ENCODE measurements at regions not wholly inside any gene's neighbourhood (a gene's known extent, or its start where the extent isn't known, plus 50 kb on each side); places are given as distances from the start of the nearest gene placed in this dataset.

DNA sequence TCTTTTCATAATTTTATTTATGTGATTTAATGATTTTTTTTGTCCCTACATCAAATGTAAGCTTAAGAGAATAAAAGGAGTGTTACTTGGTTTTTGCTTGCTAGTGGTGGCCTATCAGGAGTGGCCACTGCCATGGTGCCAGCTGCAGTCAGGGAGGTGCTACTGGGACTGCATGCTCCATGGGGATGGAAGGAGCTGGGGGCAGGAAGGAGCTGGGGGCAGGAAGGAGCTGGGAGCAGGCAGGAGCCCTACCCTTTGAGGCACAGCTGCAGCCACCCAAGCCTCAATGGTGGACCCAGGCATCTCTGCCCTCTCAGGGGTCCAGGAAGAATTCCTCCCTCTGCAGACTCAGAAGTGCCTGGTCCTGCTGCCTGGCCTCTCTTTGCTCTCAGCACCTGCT, 796.0 kb downstream of the SLC16A7 start:
- DNase-seq = no peak

DNA sequence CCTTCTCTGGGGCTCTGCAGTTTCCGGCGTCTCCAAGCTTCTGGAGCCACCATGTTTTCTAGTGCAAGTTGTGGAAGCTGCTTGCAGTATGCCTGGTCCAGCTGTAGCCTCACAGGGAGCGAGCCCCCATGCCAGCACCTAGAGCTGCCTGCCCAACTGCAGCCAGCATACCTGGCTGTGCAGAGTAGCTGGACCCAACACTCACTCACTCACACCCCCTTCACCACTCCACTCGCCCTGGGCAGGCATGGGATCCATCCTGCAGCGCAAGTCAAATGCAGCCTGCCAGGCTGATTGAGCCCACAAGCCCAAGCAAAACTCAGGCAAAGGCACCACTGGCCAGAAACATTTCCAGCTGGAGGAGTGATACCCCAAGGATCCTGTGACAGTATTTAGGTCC, 797.3 kb downstream of the SLC16A7 start:
- DNase-seq = no peak

DNA sequence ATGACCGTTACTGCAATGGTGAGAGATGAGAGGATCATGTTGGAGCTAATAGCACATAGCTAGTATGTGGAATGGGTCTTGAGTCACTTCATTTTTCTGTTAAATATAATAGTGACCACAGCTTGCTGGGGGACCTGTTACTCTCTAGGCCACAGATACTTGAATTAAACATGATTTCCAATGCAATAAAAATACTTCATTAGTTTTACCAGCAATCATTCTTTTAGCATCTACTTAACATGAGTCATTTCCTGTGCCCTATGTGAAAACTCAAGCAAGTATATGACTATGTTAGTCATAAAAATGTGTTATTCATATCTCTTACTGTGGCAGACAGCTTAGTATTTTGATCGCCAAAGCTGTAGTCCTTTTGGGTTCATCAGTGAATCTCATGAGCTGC, 798.8 kb downstream of the SLC16A7 start:
- peak in 1 of 2 experiments; percentile 62 for DNase-seq

DNA sequence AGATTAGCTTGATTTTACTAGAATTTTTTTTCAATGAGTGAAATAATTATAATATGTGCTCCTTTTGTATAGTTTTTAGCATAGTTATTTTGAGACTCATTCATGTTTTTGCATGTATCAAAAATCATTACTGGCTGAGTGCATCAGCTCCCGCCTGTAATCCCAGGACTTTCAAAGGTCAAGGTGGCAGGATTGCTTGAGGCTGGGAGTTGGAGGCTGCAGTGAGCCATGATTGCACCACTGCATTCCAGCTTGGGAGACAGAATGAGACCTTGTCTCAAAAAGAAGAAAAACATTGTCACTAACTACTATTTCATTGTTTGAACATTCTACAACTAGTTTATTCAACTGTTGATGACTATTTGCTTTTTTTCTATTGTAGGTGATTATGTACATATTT, 802.7 kb downstream of the SLC16A7 start:
- DNase-seq = no peak

DNA sequence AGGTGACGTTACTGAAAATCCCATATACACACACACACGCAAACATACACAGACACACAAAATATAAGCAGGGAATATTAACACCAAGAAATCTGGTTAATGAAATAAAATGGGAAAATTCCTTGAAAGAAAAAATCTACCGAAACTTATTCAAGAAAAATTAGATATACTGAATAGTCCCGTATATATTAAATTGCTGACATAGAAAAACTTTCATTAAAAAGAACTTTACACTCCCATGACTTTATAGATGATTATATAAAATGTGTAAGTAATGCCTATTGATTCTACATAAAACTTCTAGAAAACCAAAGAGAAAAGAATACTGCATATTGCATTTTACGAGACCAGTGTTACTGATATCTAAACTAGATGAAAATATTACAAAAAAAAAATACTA, 803.2 kb downstream of the SLC16A7 start:
- DNase-seq = no peak

DNA sequence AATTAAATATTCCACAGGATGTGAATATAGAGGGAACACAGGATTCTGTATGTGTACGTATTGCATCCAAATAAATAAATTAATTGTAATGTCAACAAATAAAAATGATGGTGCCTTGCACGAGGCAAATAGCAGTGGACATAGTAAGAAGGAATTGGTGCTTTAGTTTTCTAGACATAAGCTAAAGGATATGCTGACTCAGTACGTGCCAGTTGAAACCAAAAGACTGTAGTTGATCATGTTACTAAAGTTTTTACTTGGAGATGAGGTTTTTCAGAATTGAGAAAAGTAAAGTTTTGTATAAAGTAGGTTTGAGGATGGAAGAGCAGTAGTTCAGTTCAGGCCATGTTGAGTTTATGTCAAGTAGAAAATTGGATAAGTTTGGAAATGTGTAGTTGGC, 807.2 kb downstream of the SLC16A7 start:
- no peak for DNase-seq

DNA sequence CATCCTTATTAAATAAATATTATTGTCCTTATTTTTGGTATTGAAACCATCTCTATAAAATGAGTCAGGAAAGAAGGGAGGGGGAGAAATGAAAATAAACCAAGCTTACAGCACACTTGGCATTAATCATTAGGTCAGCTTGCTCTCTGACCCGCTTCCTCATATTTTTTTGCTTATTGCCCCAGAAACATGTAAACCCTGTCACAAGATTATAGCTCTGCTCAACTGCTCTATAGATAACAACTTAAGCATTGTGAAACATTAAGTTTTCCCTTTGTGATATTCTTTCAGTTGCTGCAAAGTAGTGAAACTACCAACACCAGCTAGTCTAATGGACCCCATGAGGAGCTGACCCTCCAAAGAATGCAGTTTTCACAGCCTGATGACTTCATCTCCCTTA, 819.5 kb downstream of the SLC16A7 start:
- DNase-seq = no peak

DNA sequence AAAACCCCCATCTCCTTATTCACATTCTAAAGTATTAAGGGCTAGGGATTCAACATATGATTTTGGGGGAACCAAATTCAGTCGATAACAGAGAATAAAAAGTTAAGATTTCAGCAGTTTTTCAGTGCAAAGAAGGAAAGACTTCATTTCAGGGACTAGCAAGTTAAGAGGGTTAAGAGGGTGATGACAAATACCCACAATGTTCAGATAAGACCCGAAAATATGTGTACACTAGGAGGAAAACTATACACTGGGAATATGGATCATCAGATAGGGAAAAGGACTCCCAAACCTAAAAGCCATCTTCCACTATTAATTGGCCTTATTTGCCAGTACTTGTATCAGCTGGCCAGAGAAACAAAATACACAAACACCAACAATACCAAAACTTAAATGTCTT, 824.2 kb downstream of the SLC16A7 start:
- no peak for DNase-seq

DNA sequence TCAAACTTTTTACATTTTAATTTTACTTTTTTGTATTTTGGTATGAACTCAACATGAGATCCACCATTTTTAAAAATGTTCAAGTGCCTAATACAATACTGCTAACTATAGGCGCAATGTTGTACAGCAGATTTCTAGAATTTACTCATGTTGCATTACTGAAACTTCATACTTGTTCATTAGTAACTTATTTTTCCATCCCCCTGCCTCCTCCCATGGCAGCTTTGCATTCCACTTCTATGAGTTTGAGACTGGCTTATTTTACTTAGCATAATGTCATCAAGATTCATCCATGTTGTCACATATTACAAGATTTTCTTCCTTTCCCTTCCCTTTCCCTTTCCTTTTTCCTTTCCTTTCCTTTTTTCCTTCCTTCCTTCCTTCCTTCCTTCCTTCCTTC, 825.9 kb downstream of the SLC16A7 start:
- DNase-seq = no peak

DNA sequence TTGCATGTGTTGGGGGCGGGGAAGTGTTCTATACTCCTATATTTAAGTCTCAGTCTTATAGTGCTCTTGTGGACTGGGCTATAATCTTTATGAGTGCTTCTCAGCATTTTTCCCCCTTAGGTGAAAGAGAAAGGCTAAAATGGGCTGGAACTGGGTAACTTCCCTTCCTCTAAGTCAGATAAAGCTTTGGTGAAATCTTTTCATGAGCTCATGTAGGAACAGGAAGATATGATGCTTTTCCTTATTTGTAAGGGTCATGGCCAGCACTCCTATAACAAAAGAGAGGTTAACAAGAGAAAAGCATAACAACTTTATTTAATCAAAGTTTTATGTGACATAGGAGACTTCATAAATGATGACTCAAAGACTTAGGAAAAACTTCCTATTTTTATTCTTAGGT, 841.5 kb downstream of the SLC16A7 start:
- DNase-seq = no peak

DNA sequence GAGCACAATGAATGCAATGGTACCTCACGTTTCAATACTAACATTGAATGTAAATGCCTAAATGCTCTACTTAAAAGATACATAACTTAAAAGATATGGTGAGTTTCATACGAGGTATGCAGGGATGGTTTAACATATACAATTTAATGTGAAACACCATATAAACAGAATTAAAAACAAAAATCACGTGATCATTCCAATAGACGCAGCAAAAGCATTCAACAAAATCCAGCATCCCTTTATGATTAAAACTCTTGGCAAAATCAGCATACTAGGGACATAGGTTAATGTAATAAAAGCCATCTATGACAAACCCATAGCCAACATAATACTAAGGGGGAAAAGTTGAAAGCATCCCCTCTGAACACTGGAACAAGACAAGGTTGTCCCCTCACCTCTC, 845.7 kb downstream of the SLC16A7 start:
- no peak for DNase-seq

DNA sequence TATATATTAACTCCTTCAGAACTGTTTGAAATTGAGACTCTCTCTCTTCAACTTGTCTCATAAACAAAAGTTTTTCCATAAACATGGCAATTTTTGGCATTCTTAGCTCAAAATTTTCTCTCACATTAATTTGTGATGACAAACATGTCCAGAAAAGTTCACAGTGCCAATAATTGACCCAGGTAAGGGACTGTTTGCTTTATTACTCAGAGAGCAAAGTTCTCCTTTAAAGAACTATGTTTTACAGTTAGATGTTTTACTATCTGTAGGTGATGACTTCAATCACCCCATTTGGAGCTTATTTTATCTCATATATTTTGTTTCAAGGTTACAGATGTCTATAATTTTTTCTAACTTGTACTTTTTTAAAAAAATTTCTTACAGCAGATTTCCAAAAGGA, 855.6 kb downstream of the SLC16A7 start:
- no peak for DNase-seq

DNA sequence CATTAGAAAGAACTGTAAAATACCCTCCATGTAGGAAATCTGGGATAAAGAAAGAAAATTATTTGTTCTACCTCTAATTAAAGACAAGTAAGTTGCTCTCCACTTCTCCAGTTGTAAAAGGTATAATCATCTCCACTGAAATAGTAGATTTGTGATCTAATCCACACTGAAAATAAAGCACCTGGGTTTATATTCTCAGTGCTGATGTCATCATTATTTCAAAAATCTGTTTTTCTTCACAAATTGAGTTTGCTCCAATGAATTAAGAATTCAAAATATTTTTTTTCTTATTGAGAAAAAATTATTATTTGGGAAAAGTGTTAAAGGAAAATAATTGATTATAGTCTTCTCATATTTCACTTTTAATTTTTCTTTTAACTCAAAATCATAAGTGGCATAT, 869.2 kb downstream of the SLC16A7 start:
- no peak for DNase-seq

DNA sequence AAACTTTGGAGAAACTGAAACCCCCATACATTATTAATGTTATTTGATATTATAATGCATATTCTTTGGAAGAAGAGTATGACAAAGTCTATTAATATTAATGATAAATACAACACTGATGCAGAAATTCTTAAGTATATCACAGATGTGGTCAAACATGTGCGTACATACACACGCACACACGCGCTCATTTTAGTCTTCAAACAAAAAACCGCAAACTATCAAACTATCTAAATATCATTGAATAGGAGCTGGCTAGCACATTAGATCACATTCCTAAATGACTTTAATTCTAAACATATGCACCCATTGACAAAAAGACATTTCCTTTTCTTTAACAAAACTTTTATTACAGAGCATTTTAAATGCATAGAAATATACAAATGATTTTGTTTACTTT, 872.7 kb downstream of the SLC16A7 start:
- DNase-seq = no peak

DNA sequence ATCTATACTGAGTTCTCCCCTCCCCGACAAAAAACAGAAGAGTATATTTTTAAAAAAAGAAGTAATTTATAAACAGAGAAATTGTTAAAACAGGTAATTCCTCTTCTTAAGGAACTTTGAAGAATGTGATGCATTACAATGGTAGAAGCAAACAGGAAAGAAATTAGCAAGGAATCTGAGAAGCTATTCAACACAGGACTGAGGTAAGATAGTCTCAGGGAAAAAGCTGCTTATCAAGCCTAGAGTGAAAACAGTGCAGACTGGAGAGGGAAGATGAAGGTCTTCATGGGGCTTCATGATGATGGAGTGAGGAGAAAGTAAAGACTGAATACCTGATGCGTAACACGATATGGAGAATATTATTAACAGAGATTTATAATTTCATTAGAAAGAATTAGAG, 880.0 kb downstream of the SLC16A7 start:
- no peak for DNase-seq

DNA sequence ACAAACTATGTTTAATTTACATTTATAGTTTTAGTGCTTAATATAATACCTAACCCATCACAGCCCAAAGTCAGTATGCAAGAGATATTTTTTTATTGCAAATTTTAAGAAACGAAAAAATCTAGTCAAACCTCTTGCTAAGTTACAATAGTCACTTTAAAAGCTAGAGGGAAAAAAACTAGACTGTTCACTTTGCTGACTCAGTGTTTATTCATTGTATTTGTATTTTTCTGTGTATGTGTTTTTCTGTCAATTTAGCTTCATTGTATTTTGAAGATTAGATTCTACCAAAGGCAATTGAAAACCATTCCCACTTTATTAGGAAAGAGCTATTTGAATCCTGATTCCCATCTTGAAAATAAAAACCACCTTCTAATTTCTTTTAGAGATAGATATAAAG, 891.5 kb downstream of the SLC16A7 start:
- DNase-seq = no peak

DNA sequence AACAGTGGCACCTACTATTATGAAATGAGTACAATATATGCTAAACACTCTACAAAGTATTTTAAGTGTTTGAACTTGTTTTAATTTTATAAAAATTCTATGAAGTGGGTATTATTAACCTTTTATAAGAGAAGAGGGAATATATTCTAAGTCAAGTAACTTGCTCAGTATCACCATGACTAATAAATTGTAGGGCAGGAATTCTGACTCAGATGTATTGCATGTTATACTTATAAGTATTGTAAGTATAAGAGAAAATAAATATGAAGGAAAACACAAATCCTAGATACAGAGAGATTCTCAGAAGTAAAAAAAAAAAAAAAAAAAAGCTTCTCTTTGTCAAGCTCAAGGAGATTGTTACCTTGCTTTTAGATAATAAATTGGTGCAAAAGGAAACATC, 893.2 kb downstream of the SLC16A7 start:
- no peak for DNase-seq

DNA sequence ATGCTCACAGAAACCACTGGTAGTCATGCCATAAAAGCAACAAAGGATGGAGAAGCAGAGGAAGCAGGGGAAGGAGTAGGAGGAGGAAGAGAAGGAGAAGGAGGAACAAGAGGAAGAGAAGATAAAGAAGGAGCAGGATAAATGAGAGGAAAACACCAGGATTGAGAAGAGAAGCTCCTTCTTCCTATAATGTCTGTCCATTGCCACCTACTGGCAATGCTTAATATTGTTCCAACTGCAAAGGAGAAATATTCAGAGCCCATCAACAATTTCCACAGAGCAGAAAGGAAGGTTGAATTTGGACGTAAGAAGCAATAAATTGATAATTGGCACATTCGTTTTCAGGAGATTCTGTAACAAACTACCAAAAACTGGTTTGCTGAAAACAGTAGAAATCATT, 898.4 kb downstream of the SLC16A7 start:
- peak in 1 of 2 experiments; percentile 53 for DNase-seq

DNA sequence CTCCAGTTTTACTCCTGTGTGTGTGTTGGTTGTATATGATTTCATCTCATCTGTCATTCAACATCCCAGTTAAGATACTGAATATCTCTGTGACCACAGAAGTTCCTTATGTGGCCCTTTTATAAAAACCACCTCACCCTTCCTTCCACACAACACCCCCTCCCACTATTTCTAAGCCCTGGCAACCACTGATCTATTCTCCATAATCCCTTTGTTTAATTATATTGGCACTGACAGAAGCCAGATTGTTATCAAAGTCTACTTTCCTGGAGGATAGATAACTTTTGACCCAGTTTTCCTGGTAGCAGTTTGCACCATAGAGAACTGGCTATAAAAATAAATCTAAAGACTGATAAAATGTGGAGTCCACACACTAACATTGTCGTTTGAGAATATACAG, 902.8 kb downstream of the SLC16A7 start:
- DNase-seq = no peak

DNA sequence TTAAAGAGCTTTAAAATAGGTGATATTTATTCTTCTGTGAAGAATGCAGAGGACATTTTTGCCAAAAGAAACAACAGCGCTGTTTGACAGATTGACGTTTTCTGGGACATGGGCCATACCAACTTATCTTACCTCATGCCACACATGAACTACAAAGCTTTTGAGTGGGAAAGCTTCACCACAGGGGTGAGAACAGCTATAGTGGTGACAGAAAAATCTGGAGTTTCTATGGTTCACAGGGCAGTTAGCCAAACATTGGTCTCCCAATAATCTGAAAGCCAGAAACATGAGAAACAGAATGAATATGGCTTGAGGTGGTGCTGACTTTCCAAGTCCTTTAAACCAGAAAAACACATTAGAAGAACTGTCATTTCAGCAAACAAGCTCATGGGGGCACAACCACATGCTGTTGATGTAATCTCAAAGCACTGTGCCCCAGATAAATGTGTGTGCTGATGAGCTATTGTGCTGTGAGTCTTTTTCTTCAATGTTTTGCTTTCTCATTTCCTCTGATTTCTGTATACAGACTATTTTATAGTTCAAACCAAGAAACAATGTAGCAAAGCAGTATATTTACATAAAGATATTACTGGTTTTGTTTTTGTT, 905.4 kb downstream of the SLC16A7 start:
- DNase-seq = no peak

DNA sequence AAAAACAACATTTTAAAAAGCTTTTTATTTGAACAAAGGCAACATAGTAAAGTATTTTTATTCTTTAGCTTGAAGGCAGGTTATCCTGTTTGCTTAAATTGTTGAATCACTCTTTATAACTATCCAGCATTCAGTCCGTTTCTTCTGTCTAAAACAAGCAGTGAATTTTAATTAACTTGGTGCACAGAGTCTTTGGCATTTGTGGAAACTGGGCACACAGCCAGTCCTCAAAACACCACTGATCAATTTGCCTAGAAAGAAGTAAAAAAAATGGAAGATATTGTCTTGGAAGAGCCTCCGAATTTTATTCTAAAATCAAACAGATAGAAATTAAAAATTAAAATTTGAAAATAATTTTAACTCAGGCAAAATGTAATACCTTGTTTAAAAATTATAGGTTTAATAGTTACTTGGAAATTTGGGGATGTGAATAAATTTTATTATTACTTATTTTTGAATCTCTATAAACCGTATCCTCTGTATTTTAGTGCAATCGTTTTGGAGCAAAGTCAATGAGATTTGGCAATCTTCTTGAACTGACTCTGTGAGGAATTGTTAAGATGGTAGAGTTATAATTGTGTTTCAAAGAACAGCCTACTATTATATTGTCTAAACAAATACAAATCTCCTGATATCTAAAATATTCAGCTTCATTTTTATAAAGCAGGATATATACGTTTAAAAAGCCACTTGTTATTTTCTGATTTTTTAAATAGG, 927.0 kb downstream of the SLC16A7 start:
- DNase-seq = no peak

DNA sequence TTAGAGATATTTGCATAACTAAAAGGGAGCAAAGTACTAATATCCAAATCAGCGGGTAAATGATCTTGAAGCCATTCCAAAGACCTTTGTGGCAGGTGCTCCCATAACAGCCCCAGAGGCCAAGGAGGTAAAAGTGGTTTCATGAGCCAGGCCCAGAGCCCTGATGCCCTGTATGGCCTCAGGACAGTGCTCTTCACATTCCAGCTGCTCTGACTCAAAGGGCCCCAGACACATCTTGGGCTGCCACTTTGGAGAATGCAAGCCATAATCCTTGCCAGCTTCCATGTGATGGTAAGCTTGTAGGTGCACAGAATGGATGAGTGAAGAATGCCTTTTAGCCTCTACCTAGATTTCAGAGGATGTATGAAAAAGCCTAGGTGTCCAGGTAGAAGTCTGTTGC, 933.4 kb downstream of the SLC16A7 start:
- DNase-seq = no peak

DNA sequence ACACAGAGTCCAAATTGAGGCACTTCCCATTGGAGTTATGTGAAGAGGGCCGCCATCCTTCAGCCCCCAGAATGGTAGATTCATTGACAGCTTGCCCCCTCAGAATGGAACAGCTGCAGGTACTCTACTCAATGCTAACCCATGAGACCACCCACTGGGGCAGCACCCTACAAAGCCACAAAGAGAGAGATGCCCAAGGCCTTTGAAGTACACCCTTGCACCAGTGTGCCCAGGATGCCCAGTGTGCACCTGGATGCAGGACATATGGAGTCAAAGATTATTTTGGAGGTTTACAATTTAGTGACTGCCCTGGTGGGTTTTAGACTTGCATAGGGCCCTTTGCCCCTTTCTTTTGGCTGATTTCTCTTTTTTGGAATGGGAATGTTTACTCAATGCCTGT, 933.9 kb downstream of the SLC16A7 start:
- DNase-seq = no peak

DNA sequence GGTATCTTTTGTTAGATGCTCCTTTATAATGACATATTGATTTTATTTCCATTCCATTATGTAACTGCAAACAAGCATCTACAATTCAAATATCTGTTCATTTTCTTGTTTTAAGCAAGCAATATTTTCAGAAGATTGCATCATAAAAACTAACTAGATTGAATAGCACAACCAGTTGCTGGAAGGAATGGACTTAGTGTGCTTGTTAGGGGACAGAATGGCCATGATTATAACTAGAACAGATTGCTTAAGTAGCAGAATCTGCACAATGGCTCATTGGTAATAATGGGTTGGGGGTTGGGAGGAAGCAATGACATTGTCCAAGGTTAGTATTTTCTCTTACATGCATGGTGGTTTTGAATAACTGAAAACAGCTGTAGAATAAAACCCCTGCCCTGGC, 939.5 kb downstream of the SLC16A7 start:
- DNase-seq = no peak

DNA sequence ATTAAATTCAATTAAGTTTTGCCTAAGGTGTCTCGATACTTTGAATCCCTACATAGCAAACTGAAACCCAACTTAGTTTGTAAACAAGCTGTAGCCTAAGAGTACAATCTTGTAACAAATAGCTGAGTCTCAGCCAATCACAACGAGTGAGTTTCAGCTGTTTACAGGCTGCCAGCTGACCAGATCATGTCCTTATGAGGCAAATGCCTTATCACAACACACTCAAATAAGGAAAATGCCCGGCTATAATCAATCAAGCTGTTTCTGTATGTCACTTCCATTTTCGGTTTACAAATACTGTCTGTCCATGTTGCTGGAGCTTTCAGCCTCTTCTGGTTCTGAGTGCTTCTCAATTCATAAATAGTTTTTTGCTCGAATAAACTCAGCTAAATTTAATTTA, 943.8 kb downstream of the SLC16A7 start:
- DNase-seq = no peak

Data from SW 1271 (cell line).